Esophagus (tissue), 2 donors: ENCODE measurements at regions not wholly inside any gene's neighbourhood (a gene's known extent, or its start where the extent isn't known, plus 50 kb on each side); places are given as distances from the start of the nearest gene placed in this dataset.
A peak's percentile ranks its signal among the peaks of the same experiment; 100 is the strongest.

Experiments used
- H3K27ac ChIP-seq, 2 donors: one replicate each; pipeline ENCODE4 v1.5.1; 2013; ENCODE audit warnings: low read depth in 2 of 2, mild to moderate bottlenecking in 2 of 2, inconsistent platforms in 1 of 2, low read length in 1 of 2, moderate library complexity in 1 of 2
- H3K27me3 ChIP-seq, 2 donors: one replicate each; pipeline ENCODE4 v1.6.1; 2013; ENCODE audit warnings: low read length in 2 of 2, control low read depth in 1 of 2, mild to moderate bottlenecking in 1 of 2; ENCODE audit not compliant: insufficient read depth in 2 of 2, control insufficient read depth in 1 of 2
- H3K36me3 ChIP-seq, 2 donors: one replicate each; pipeline ENCODE4 v1.6.1; 2013; ENCODE audit warnings: low read length in 1 of 2; ENCODE audit not compliant: control insufficient read depth in 2 of 2, insufficient read depth in 2 of 2
- H3K4me1 ChIP-seq, 2 donors: one replicate each; pipeline ENCODE4 v1.6.1; 2013; ENCODE audit warnings: low read length in 1 of 2; ENCODE audit not compliant: control insufficient read depth in 2 of 2, insufficient read depth in 2 of 2
- H3K4me3 ChIP-seq, 2 donors: one replicate each; pipeline ENCODE4 v1.5.1; 2013; ENCODE audit warnings: low read length in 2 of 2, mild to moderate bottlenecking in 2 of 2, low read depth in 1 of 2, moderate library complexity in 1 of 2
- H3K9me3 ChIP-seq, 2 donors: one replicate each; pipeline ENCODE4 v1.6.1; 2013; ENCODE audit warnings: mild to moderate bottlenecking in 2 of 2, low read depth in 1 of 2, low read length in 1 of 2, moderate library complexity in 1 of 2; ENCODE audit not compliant: control insufficient read depth in 2 of 2, insufficient read depth in 1 of 2
- WGBS, 2 donors: extraction: QIAGEN DNeasy Blood & Tissue Kit; methylation state at CpG; one replicate each; pipeline ENCODE4 v1.1.7; 2013; 5-methylcytosine and 5-hydroxymethylcytosine counted together
- donor health status: healthy with polysubstance abuse.
- donor health status: Bipolar disorder and iron deficiency.

DNA sequence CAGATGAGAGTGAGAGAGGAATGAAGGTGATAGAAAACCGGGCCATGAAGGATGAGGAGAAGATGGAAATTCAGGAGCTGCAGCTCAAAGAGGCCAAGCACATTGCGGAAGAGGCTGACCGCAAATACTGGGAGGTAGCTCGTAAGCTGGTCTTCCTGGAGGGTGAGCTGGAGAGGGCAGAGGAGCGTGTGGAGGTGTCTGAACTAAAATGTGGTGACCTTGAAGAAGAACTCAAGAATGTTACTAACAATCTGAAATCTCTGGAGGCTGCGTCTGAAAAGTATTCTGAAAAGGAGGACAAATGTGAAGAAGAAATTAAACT, 88.9 kb downstream of the EOMES start:
- WGBS, 2 donors = 13 to 16% methylated on average over 6 of the region's 6 CpGs
- no peaks in the 10 kb centered on the region for H3K36me3 ChIP-seq
- H3K27ac ChIP-seq = peak overlapping the region; percentile 60 to 88
- H3K9me3 ChIP-seq = no peaks in the 10 kb centered on the region
- no peaks in the 10 kb centered on the region for H3K27me3 ChIP-seq
- peak overlapping the region; percentile 57 to 61 for H3K4me3 ChIP-seq
- H3K4me1 ChIP-seq = no peaks in the 10 kb centered on the region

DNA sequence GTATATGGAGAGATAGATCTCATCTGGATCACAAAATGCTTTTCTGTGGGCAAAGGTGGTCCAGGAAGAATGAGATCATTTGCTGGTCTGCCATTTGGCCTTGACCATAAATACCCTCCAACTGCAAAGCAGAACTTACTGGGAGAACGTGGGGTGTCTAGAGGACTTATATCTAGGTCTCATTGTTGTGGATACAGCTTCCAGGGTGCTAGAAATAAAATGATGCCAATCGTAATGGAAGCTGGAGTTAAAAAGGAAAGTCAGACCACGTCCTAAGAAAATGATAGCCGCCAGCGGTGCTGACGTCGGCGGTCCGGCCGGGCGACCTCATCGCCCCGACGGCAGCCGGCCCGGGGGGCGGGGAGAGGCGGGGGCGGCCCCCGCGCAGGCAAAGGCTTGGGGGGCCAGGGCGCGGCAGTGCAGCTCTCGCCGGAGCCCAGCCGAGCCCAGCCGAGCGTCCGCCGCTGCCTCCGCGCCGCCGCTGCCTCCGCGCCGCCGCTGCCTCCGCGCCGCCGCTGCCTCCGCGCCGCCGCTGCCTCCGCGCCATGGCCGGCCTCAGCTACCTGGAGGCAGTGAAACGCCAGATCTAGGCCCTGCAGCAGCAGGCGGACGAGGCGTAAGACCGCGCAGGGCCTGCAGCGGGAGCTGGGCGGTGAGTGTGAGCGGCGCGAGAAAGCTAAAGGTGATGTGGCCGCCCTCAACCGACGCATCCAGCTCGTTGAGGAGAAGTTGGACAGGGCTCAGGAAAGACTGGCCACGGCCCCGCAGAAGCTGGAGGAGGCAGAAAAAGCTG, 89.5 kb downstream of the EOMES start:
- H3K4me3 ChIP-seq = peak overlapping the region; percentile 57 to 61
- no peaks in the 10 kb centered on the region for H3K9me3 ChIP-seq
- no peaks in the 10 kb centered on the region for H3K4me1 ChIP-seq
- WGBS, 2 donors = 6 to 11% methylated on average over 35 to 66 of the region's 66 CpGs
- peak overlapping the region; percentile 60 to 88 for H3K27ac ChIP-seq
- no peaks in the 10 kb centered on the region for H3K36me3 ChIP-seq
- H3K27me3 ChIP-seq = no peaks in the 10 kb centered on the region

DNA sequence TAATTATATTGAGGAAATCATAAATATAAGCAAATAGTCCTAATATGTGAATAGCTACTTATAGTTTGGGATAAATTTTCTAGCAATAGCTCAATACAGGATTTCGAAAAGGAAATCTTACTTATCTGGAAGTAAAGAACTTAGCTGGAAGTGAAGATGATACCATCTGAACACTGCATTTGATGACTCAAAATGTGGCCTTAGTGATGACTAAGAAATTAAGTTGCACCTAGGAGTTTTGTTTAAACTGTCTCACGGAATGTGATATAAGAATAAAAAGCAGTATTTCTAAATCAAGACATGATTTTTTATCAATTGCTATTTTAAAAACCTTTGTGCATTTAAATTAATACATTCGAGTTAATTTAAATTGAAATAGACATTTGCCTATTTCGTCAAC, 91.2 kb downstream of the EOMES start:
- no peak overlapping the region for H3K4me3 ChIP-seq
- H3K27ac ChIP-seq = no peak overlapping the region
- H3K36me3 ChIP-seq = no peaks in the 10 kb centered on the region
- H3K9me3 ChIP-seq = no peaks in the 10 kb centered on the region
- H3K27me3 ChIP-seq = no peaks in the 10 kb centered on the region
- WGBS, 2 donors = 74 to 78% methylated on average over 4 of the region's 4 CpGs
- no peaks in the 10 kb centered on the region for H3K4me1 ChIP-seq

DNA sequence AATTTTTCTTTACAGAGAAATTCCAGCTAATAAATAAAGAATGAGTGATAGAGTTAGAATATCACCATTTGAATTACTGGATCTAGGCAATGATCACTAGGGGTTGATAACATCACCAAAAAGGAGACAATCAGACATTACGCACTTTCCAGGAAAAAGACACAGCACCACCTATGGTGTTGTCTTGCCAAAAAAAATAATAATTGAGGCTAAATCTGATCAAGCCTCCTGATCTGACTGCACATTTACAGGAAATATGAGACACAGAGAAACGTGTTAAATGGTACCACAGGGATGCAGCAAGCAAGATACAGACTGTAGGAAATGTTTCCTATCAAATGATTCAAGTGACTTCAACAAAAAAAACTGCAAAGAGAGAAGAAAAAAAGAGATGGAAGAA, 92.8 kb downstream of the EOMES start:
- Histone ChIP-seq H3K4me3 (no peak overlapping the region), H3K9me3 (no peaks in the 10 kb centered on the region), H3K27ac (no peak overlapping the region), H3K27me3 (no peaks in the 10 kb centered on the region), H3K4me1 (no peaks in the 10 kb centered on the region), H3K36me3 (no peaks in the 10 kb centered on the region)
- 53% methylated on average over 2 of the region's 2 CpGs for WGBS, 2 donors

- no peaks in the 10 kb centered on the region for H3K4me1 ChIP-seq
- no peaks in the 10 kb centered on the region for H3K9me3 ChIP-seq
- no peak overlapping the region for H3K4me3 ChIP-seq
- H3K27ac ChIP-seq = no peak overlapping the region
- H3K27me3 ChIP-seq = no peaks in the 10 kb centered on the region
- no peaks in the 10 kb centered on the region for H3K36me3 ChIP-seq
- 79 to 81% methylated on average over 5 of the region's 5 CpGs for WGBS, 2 donors
These were observed 93.9 kb downstream of the EOMES start for GRCh38 chr3:27628026-27628750.

DNA sequence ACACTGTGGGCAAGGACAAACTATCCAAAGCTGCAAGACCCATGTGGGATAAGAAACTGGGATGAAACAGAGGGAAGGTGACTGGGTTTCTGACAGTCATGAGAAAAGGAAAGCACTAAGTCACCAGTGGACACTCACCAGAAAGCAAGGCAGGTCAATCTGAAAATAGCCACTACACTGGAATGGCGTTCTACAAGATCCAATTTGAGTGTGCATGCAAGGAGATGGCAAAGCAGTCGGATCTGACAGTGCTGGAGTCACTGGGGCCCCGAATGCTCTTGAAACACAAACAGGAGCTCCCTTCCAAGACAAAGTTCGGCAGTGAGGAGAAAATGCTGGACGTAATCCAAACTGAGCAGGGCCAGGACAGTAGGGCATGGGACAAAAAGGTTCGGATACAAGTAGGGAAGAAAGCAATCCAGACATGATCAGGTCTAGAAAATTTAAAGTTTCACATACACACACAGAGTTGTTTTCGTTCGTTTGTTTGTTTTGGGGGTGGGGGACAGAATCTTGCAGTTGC, 95.5 kb downstream of the EOMES start:
- Histone ChIP-seq H3K27me3 (no peaks in the 10 kb centered on the region), H3K9me3 (no peaks in the 10 kb centered on the region), H3K4me1 (no peaks in the 10 kb centered on the region), H3K27ac (no peak overlapping the region), H3K36me3 (no peaks in the 10 kb centered on the region), H3K4me3 (no peak overlapping the region)
- WGBS, 2 donors = 63 to 70% methylated on average over 8 of the region's 8 CpGs

DNA sequence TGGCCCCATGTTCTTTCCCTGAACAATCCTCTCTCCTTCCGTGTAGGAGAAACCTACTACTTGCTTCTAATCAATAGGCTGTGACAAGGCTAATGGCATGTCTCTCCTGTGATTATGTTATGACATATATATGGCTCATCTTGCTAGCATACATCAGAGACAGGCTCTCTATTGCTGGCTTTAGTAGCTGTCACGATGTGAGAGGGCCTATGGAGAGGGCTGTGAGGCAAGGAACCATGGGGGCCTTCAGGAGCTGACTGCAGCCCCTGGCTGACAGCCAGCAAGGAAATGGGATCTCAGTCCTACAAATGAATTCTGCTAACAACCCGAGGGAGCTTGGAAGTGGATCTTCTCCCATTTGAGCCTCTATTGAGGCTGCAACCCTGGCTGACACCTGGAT, 96.3 kb downstream of the EOMES start:
- no peaks in the 10 kb centered on the region for H3K27me3 ChIP-seq
- 70 to 80% methylated on average over 3 of the region's 3 CpGs for WGBS, 2 donors
- no peaks in the 10 kb centered on the region for H3K36me3 ChIP-seq
- H3K27ac ChIP-seq = no peak overlapping the region
- H3K4me1 ChIP-seq = no peaks in the 10 kb centered on the region
- no peak overlapping the region for H3K4me3 ChIP-seq
- no peaks in the 10 kb centered on the region for H3K9me3 ChIP-seq

GRCh38 chr3:27623085-27623753, 98.9 kb downstream of the EOMES start:
- no peaks in the 10 kb centered on the region for H3K9me3 ChIP-seq
- no peaks in the 10 kb centered on the region for H3K36me3 ChIP-seq
- H3K27ac ChIP-seq = peak overlapping the region in 1 of 2 donors; percentile 3
- no peak overlapping the region for H3K4me3 ChIP-seq
- 59 to 62% methylated on average over 4 of the region's 4 CpGs for WGBS, 2 donors
- H3K27me3 ChIP-seq = no peaks in the 10 kb centered on the region
- H3K4me1 ChIP-seq = no peaks in the 10 kb centered on the region

DNA sequence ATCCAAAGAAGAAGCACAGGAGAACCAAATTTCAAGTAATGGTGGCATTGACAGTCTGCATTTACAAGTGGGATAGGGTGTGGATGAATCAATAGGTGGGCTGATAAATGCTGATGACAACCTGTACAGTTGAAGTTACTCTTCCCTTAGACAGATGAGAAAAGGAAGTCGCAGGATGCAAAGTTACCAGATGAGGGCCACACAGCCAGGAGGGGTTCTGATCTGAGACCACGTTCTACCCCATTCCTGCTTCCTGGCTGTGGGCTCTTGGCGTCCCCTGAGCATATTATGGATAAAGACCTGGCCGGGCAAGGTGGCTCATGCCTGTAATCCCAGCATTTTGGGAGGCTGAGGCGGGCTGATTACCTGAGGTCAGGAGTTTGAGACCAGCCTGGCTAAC, 104.6 kb downstream of the EOMES start:
- H3K27me3 ChIP-seq = no peaks in the 10 kb centered on the region
- H3K4me3 ChIP-seq = no peak overlapping the region
- no peak overlapping the region for H3K27ac ChIP-seq
- WGBS, 2 donors = 86 to 88% methylated on average over 5 of the region's 5 CpGs
- no peaks in the 10 kb centered on the region for H3K9me3 ChIP-seq
- no peaks in the 10 kb centered on the region for H3K4me1 ChIP-seq
- no peaks in the 10 kb centered on the region for H3K36me3 ChIP-seq
